ENCODE measurements at regions not wholly inside any gene's neighbourhood (a gene's known extent, or its start where the extent isn't known, plus 50 kb on each side); places are given as distances from the start of the nearest gene placed in this dataset.

DNA sequence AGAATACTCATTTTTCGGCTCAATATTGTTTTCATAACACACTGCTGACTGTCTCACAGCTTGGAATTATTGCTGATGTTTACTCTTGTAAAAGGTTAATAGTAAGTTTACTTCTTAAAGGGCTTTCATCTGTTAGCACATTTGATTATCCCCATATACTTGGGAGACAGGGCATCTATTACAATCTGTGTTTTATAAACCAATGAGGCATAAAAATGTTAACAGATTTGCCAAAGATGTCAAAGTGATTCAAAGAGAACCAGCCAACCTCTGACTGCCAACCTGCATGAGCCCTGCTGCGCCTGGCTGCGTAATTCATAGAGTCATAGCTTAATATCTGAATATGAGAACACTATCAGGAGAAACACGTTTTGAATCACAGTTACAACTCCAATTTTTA lies 665.6 kb downstream of the TRIML1 start:
- DNase-seq (ENCODE audit: low read depth in 3 of 3, low spot score in 2 of 3) = no peak

DNA sequence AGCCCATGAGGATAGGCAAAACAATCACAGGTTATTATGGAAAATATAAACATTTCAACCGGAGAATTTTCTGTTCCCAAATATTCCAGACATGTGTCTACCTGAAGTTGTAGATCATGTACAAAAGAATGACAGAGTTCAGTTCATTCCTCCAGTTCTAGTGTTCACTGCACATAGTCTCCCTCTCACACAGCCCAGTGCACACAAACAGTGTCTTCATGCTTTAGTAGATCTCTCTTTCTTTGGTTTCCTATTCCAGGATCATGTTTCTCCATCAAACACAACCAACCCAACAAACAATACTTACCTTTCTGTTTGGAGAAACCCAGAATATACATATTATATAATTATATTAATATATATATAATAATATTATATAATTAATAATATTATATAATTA lies 671.9 kb downstream of the TRIML1 start:
- peak in 1 of 3 donors; percentile 7 for DNase-seq (ENCODE audit: low read depth in 3 of 3, low spot score in 2 of 3)

DNA sequence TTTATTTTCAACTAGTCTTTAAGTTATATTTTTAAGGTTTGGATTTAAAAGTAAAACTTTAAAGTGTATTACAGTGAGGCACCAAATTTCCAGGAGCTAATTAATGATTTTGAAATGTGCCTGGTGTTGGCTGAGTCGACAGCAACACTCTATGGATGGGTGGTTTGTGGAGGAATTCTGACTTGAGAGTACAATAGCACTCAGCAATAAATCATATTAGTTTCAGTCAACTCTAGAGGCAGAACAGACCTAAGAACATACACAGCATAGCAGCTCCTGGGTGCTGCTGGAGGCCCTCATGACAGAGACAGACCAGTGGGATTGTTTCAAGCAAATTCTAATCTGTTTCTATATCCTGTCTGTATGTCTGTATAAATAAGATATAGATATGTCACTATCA lies 673.4 kb downstream of the TRIML1 start:
- DNase-seq (ENCODE audit: low read depth in 3 of 3, low spot score in 2 of 3) = no peak

DNA sequence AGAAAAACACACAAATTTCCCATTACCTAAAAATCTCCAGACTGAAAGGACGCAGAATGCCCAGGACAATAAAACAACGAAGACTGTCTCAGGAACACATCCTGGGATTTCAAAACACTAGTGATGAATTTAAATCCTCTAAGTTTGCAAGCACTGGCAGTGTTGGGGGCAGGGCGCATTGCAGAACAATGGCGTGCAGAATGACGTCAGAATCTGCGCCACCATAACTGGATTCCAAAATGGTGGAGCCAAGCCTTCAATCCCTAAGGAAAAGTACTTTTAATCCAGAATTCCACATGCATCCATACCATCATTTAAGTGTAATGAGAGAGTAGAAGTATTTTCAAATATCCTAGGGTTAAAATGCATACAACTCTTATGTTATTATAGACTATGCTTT lies 679.1 kb downstream of the TRIML1 start:
- DNase-seq (ENCODE audit: low read depth in 3 of 3, low spot score in 2 of 3) = no peak

DNA sequence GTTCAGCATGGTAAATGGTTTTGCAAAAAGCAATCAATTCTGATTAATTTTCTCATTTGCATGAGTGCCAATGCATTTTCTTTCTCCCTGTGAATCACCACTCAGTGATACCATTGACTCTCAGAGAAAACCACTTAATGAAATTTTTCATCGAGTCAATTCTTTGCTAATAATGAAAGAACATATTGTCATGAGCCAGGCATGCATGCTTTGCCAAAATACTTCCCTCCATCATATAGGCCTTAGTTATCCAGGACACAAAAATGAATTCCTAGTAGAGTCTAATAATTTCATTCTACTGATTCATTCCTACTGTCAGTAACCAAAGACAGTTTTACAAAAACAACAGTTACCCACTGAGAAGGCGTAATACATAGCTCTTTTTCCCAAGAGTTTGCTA lies 680.0 kb downstream of the TRIML1 start:
- DNase-seq (ENCODE audit: low read depth in 3 of 3, low spot score in 2 of 3) = no peak

DNA sequence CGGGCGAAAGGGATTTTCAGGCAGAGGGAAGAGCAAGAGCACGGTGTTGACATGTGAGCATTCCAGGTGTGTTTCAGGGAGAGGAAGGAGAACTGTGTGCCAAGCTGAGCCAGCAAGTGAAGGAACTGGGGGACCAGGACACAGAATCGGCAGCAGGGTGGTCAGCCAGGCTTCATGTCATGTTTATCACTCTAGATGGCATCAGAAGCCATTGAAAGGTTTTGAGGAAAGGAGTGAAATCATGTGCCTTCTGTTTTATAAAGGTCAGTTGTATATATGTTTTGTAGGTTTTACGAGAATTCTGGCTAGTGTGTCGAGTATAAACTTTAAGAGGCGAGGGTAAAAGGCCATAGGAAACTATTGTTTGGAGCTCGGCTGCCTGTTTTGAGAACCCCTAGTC lies 682.3 kb downstream of the TRIML1 start:
- no peak for DNase-seq (ENCODE audit: low read depth in 3 of 3, low spot score in 2 of 3)

DNA sequence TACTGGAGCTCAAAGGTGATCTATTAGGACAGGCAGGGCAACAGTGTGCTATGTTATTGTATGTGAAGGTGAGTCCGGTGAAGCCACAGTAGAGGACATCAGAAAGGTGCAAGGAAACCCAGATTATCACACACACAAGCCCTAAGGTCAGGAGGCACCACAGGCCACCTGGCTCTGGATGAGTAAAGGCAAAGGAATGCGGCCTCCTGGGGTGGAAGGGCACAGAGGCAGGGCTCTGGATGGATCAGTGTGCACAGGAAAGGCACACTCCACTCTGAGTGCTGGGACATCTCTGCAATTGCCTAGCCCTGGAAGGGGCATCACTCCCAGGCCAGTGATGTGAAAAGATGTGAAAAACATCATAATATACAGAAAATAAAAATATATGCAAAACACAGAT lies 683.5 kb downstream of the TRIML1 start:
- DNase-seq (ENCODE audit: low read depth in 3 of 3, low spot score in 2 of 3) = no peak

DNA sequence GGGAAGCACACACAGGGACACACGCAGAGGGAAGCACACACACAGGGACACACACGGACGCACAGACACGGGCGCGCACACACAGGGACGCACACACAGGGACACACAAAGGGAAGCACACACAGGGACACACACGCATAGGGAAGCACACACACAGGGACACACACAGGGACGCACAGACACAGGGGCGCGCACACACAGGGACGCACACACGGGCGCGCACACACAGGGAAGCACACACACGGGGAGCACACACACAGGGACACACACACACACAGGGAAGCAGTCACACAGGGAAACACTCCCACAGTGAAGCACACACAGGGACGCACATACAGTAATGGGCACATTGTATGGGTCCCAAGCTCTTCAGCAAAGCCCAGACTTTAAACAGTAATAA lies 685.3 kb downstream of the TRIML1 start:
- DNase-seq (ENCODE audit: low read depth in 3 of 3, low spot score in 2 of 3) = no peak

DNA sequence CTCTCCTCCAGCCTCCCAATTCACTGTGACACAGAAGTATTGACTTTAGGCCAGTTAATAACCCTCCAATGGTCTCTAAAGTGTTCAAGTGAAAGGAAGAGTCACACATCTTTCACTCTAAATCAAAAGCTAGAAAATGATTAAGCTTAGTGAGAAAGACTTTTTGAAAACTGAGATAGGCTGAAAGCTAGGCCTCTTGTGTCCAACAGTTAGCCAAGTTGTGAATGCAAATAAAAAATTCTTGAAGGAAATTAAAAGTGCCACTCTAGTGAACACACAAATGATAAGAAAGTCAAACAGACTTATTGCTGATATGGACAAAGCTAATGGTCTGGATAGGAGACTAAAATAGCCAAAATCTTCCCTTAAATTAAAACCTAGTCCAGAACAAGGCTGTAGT lies 687.2 kb downstream of the TRIML1 start:
- DNase-seq (ENCODE audit: low read depth in 3 of 3, low spot score in 2 of 3) = no peak

DNA sequence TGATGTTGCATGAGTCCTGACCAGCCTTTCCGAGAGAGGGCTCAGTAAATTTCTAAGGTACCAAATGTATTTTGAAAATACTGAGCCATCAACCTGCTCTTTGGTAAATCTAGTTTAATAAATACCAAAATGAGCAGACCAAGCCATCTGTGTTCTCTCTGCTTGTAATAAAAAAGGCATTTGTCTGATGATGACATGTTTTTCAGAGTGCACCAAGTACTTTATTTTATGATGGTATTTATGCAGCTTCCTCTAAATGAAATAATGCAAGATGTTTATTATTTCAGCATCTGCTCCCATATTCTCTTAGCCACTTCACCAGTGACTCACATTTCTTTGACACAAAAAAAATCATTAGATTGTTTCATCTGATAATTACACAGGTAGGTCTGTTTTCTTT lies 700.5 kb downstream of the TRIML1 start:
- DNase-seq (ENCODE audit: low read depth in 3 of 3, low spot score in 2 of 3) = no peak

DNA sequence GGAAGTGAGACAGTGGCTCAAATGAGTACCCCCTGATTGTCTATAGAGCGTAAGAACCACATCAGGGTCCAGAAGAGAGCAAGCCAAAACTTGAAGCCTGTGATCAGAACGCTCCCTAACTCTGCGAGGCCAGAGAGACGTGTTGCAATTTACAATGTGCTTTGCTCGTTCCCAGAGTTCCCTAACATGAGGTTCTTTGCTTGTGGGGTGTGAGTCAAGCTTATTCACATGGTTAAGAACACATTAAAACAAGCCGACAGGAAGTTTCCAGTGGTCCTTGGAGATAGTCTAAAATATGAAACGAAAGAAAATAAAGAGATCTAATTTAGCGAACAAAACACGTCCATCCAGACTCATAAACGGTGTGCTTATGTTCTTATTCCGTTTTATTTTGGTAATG lies 702.3 kb downstream of the TRIML1 start:
- DNase-seq (ENCODE audit: low read depth in 3 of 3, low spot score in 2 of 3) = no peak

DNA sequence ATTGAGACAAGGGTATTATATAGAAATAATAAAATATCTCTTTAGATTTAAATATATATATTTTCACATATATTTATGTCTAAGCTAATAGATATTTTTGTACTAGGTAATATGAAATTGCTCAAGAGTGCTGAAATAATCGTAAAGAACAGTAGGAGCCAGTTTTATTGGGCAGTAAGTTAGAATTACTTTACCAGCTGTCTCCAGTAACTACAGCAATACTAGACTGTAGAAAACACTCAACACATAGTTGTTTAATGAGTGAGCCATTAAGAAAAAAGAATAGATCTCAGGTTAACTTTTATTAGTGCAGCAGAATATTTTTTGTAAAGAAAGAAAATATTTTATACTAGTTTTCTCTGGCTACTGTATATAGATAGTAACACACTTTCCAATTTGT lies 715.2 kb downstream of the TRIML1 start:
- no peak for DNase-seq (ENCODE audit: low read depth in 3 of 3, low spot score in 2 of 3)

DNA sequence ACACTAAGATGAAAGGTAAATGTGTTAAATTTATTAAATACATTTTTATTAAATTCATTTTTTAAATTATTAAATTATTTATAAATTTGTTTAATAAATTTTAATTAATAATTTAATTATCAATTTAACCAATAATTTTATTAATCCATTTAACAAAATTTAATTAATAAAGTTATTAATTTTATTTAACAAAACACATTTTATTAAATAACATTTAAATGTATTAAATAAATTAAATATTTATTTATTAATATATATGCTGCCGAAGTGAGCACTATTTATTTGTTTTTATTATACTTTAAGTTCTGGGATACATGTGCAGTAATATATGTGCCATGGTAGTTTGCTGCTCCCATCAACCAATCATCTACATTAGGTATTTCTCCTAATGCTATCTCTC lies 719.5 kb downstream of the TRIML1 start:
- no peak for DNase-seq (ENCODE audit: low read depth in 3 of 3, low spot score in 2 of 3)

DNA sequence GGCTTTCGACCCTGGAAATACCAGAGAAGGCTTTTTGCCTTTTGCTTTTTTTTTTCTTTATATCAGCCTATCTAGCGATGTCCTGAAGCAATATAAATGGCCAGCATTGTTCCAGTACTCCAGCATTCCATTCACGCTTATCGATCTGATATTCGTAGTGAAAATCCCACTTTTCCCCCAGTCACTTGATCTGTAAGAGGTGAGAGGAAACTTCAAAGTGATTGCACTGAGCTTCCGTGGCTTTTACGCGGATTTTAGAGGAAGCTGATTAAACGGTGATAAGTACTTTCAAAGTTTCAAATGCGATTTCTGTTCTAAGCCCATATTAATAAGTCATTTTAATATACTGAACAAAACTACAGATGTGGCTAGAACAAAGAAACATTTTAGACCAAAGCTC lies 725.5 kb downstream of the TRIML1 start:
- no peak for DNase-seq (ENCODE audit: low read depth in 3 of 3, low spot score in 2 of 3)

DNA sequence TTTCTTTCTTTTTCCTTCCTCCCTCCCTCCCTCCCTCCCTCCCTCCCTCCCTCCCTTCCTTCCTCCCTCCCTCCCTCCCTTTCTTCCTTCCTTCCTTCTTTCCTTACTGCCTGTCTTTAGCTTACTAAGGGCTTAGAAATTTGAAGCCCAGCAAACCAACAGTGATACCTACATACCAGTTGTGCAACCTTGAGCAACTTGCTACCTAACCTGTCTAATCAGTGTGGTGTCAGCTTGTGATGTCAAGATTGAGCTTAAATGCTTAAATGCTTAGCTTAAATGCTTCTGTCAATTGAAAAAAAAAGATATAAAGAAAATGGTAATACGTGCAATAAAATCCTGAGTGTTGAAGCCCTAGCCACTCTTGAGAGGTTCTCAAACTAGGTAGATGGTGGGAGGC lies 728.6 kb downstream of the TRIML1 start:
- no peak for DNase-seq (ENCODE audit: low read depth in 3 of 3, low spot score in 2 of 3)

DNA sequence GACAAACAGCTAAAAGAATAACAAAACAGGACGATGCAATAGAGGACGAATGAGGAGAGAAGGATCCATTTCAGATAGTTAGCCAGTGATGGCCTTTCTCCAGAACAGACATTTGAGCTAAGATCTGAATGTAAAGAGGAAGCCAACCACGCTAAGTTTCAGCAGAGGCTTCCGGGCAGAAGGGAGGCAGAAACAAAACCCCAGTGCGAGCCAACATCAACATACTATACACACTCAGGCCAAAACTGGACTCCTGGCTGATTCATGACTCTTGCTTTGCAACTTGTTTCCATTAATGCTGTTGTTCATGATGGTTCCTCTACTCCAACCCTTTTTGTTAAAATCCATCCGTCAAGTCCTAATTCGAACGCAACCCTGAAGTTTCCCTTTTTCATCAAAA lies 730.3 kb downstream of the TRIML1 start:
- no peak for DNase-seq (ENCODE audit: low read depth in 3 of 3, low spot score in 2 of 3)

DNA sequence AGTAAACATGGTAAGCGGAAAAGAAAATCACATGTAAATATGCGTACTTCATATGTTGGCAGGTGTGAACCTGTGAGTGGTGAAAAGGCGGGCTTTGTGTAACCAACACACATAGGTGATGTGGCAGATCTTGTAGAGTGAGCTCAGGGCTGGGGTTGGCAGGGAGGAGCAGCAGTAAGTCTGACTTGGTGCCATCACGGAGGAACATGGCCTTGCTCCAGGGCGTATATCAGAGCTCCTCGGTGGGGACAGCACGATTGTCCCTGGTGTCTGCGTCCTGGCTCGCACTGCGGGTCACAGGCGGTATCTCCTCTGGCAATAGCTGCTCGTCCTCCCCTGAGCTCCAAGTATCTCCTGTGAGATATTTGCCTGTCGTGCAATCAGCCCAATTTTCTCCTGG lies 733.6 kb downstream of the TRIML1 start:
- DNase-seq (ENCODE audit: low read depth in 3 of 3, low spot score in 2 of 3) = no peak

DNA sequence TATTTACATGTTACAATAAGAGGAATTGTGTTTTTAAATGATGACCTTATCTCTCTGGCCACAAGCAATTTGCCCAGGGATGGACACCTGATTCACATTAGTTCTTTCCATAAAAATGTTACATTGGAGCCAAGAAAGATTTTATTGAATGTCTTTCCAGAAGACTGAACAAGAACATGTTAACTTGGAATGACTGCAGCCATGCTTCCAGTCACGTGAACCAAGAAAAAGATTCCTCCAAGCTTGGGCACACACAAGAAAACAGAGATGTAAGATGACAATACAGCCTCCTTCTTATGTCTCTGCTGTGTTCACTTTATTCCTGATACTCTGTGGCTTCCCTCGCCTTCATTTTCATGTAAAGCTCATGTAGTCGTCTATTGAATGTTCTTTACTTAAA lies 737.6 kb downstream of the TRIML1 start:
- DNase-seq (ENCODE audit: low read depth in 3 of 3, low spot score in 2 of 3) = no peak

DNA sequence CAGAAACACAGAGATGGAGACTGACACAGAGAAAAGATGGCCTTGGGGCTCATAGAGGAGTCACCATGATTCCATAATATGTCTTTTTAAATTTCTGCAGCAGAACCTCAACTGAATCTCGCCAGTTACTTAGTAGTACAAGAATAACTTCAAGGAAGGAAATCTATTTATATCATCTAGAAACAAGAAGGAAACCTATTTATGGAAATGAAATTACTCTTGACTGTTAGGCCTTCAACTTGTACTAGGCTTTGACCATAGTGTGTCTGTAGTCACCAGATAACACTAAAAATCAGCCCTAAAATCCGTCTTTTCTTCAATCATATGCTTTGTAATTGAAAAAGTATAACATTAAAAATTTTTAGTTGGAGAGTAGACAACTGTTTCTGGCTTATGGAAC lies 740.4 kb downstream of the TRIML1 start:
- DNase-seq (ENCODE audit: low read depth in 3 of 3, low spot score in 2 of 3) = no peak

DNA sequence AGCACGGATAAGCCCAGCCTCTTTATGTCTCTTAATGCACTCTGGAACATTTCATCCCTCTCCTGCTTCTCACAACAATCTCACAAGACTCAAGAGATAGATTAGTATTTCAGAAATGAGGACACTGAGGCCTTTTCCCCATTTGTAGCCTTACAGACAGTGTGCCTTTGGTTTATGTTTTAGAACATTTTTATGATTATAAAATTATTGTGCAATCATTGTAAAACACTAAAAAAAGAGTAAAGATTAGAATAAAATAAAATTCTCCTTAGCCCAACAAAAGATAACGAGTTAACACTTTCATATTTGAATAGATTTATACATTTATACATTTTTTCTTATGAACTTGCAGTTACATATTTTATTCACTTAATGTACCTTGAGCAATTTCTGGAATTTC lies 748.7 kb downstream of the TRIML1 start:
- DNase-seq (ENCODE audit: low read depth in 3 of 3, low spot score in 2 of 3) = no peak

DNA sequence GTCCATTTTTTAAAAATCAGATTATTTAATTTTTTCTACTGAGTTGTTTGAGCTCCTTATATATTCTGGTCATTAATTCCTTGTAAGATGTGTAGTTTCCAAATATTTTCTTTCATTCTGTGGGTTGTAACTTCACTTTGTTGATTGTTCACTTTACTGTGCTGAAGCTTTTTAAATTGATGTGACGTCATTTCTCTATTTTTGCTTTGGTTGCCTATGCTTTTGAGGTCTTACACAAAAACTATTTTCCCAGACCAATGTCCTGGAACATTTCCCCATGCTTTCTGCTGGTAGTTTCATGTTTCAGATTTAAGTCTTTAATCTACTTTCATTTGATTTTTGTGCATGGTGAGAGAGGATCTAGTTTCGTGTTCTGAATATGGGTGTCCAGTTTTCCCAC lies 753.6 kb downstream of the TRIML1 start:
- DNase-seq (ENCODE audit: low read depth in 3 of 3, low spot score in 2 of 3) = no peak

DNA sequence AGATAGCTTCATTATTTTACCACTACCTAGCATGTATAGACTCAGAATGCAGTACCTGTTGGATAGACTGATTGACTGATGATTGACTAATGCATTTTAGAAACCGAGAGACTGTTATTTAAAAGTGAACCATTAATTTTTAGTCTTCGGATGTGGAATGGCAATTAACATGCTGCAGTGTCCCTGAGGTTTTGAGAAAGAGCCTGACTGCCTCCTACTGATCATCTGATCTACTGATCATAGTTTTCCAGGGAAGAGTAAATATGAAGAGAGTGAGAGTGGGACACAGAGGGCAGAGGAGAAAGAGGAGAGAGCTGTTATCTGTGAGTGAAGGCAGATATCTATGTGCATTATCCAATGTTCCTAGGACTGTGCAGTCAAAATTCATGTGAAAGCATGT lies 764.7 kb downstream of the TRIML1 start:
- no peak for DNase-seq (ENCODE audit: low read depth in 3 of 3, low spot score in 2 of 3)

DNA sequence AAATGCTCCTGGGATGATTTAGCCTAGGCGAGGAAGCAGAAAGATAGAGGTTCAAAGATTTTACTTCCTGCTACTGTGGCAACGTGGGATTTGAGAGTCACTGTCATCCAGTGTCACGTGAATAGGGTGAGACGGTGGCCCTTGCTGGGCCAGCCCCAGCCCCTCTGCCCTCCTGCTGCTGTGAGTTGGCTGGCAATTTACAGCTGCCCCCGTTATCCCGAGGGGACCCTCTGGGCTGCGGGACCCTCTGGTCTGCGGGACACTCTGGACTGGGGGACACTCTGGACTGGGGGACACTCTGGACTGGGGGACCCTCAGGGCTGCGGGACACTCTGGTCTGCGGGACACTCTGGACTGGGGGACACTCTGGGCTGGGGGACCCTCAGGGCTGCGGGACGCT lies 765.4 kb downstream of the TRIML1 start:
- DNase-seq (ENCODE audit: low read depth in 3 of 3, low spot score in 2 of 3) = no peak

DNA sequence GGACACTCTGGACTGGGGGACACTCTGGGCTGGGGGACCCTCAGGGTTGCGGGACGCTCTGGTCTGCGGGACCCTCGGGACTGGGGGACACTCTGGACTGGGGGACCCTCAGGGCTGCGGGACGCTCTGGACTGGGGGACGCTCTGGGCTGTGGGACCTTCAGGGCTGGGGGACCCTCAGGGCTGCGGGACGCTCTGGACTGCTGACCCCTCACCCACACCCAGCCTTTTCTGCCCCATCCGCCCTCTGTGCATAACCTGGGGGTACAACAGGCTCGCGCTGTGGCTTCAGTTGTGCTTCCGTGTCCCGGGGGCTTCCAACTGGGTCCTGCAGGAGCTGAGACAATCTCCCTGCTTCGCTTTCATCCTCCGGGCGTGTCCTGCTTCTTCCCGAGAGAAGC lies 766.0 kb downstream of the TRIML1 start:
- no peak for DNase-seq (ENCODE audit: low read depth in 3 of 3, low spot score in 2 of 3)
